ENCODE measurements at regions not wholly inside any gene's neighbourhood (a gene's known extent, or its start where the extent isn't known, plus 50 kb on each side); places are given as distances from the start of the nearest gene placed in this dataset.

- H3K9me3 ChIP-seq (ENCODE audit: control insufficient read depth in 1 of 2, insufficient read depth in 1 of 2, low read depth in 1 of 2, low read length in 2 of 2) = no peaks in the 10 kb centered on the region
- H3K4me3 ChIP-seq (replicated peaks in 1 of 2; ENCODE audit: low read depth in 1 of 2, low read length in 2 of 2) = no peak overlapping the region
- H3K4me1 ChIP-seq (ENCODE audit: control insufficient read depth in 1 of 2, insufficient read depth in 2 of 2, low read length in 2 of 2) = no peaks in the 10 kb centered on the region
- DNase-seq (ENCODE audit: low read depth, low spot score) (no peak), ATAC-seq (no peak)
- no peaks in the 10 kb centered on the region for H3K9me2 ChIP-seq (ENCODE audit: insufficient read depth)
- no peak overlapping the region for H3K4me2 ChIP-seq (ENCODE audit: low read length)
- no peak overlapping the region for H3K9ac ChIP-seq (ENCODE audit: low read length)
- RAD21 ChIA-PET (ENCODE audit: low non-redundant PET in 1 of 2, low total read pairs in 2 of 2, uncharacterized antibody in 2 of 2, unreplicated experiment in 2 of 2) = no interaction called here
- no peaks in the 10 kb centered on the region for H3K79me2 ChIP-seq (ENCODE audit: insufficient read depth, low read length)
- no peaks in the 10 kb centered on the region for H4K20me1 ChIP-seq (ENCODE audit: insufficient read depth)
- TF ChIP-seq ZNF274 (IDR thresholded peaks at IDR 0.05; ENCODE audit: low read depth, low read length) = no peak
- no peak for TF ChIP-seq TCF7L2 (IDR thresholded peaks at IDR 0.05; ENCODE audit: borderline replicate concordance, extremely low read depth, insufficient read depth, insufficient read length)
- TF ChIP-seq MAX (IDR thresholded peaks at IDR 0.05) = no peak
- TF ChIP-seq, protein P1, sequence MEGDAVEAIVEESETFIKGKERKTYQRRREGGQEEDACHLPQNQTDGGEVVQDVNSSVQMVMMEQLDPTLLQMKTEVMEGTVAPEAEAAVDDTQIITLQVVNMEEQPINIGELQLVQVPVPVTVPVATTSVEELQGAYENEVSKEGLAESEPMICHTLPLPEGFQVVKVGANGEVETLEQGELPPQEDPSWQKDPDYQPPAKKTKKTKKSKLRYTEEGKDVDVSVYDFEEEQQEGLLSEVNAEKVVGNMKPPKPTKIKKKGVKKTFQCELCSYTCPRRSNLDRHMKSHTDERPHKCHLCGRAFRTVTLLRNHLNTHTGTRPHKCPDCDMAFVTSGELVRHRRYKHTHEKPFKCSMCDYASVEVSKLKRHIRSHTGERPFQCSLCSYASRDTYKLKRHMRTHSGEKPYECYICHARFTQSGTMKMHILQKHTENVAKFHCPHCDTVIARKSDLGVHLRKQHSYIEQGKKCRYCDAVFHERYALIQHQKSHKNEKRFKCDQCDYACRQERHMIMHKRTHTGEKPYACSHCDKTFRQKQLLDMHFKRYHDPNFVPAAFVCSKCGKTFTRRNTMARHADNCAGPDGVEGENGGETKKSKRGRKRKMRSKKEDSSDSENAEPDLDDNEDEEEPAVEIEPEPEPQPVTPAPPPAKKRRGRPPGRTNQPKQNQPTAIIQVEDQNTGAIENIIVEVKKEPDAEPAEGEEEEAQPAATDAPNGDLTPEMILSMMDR (IDR thresholded peaks at IDR 0.05 in 2 of 3, conservative IDR thresholded peaks at IDR 0.05 in 1 of 3; ENCODE audit: borderline replicate concordance in 1 of 3, insufficient read depth in 1 of 3, low read depth in 2 of 3, low read length in 2 of 3) = no peak
- CTCF ChIA-PET = no interaction called here
- H2AFZ ChIP-seq (ENCODE audit: low read depth, low read length, poor library complexity, severe bottlenecking) = no peak overlapping the region
- H3K27me3 ChIP-seq (ENCODE audit: insufficient read depth, low read length) = no peaks in the 10 kb centered on the region
- BruUV-seq (replicated peaks) = no TSS peak
- POLR2A ChIA-PET = no interaction called here
- H3K27ac ChIP-seq (ENCODE audit: low read depth, low read length) = no peak overlapping the region
- intact Hi-C loops (cut with micrococcal nuclease) = no loop called here
- H3K36me3 ChIP-seq (ENCODE audit: control insufficient read depth in 1 of 2, insufficient read depth in 2 of 2, low read length in 2 of 2) = no peaks in the 10 kb centered on the region
These were observed 50.2 kb upstream of the C1GALT1C1 start for GRCh38 chrX:120680090-120680489.

All from HCT116 (cell line).